GM23338 (cell line): ENCODE measurements at regions not wholly inside any gene's neighbourhood (a gene's known extent, or its start where the extent isn't known, plus 50 kb on each side); places are given as distances from the start of the nearest gene placed in this dataset.

Source experiments
- ATAC-seq: fragments of 200-7000 bp; cut with Tn5 transposase; 3 replicates; pipeline ENCODE4 v1.9.1; 2020
- DNase-seq: peaks from one replicate; pipeline ENCODE4 v3.0.0-alpha.2; 2015; ENCODE audit warnings: low spot score
- H2AFZ ChIP-seq: fragments of 200-600 bp; sonication (generic); 2 replicates; pipeline ENCODE4 v1.8.0; 2016; ENCODE audit warnings: antibody characterized with exemption, mild to moderate bottlenecking, moderate library complexity
- H3F3A ChIP-seq: fragments of 200-600 bp; sonication (generic); replicated peaks from 2 replicates; pipeline ENCODE4 v1.8.0; 2017; ENCODE audit warnings: antibody characterized with exemption, mixed run types, low read depth
- H3K27ac ChIP-seq: fragments of 200-600 bp; sonication (generic); 2 replicates; pipeline ENCODE4 v1.6.1; 2016; ENCODE audit warnings: low read depth
- H3K27me3 ChIP-seq: fragments of 200-600 bp; sonication (generic); 2 replicates; pipeline ENCODE4 v1.8.0; 2016; ENCODE audit warnings: mild to moderate bottlenecking, mixed run types, moderate library complexity; ENCODE audit not compliant: insufficient read depth
- H3K36me3 ChIP-seq: fragments of 200-600 bp; sonication (generic); 2 replicates; pipeline ENCODE4 v1.8.0; 2016; ENCODE audit warnings: mild to moderate bottlenecking; ENCODE audit not compliant: insufficient read depth
- H3K4me1 ChIP-seq: fragments of 200-600 bp; sonication (generic); 2 replicates; pipeline ENCODE4 v1.8.0; 2016; ENCODE audit warnings: mild to moderate bottlenecking, moderate library complexity; ENCODE audit not compliant: insufficient read depth
- H3K4me2 ChIP-seq: fragments of 200-600 bp; sonication (generic); 2 replicates; pipeline ENCODE4 v1.7.1; 2017; ENCODE audit warnings: mixed run types
- H3K4me3 ChIP-seq: fragments of 200-600 bp; sonication (generic); 2 replicates; pipeline ENCODE4 v1.6.1; 2016; ENCODE audit warnings: mixed run types
- H3K79me2 ChIP-seq: fragments of 200-600 bp; sonication (generic); replicated peaks from 2 replicates; pipeline ENCODE4 v1.8.0; 2017; ENCODE audit warnings: mild to moderate bottlenecking; ENCODE audit not compliant: insufficient read depth
- H3K9me2 ChIP-seq: fragments of 200-600 bp; sonication (generic); 2 replicates; pipeline ENCODE4 v1.8.0; 2017; ENCODE audit not compliant: insufficient read depth
- H4K20me1 ChIP-seq: fragments of 200-600 bp; sonication (generic); replicated peaks from 2 replicates; pipeline ENCODE4 v1.8.0; 2017; ENCODE audit warnings: mild to moderate bottlenecking; ENCODE audit not compliant: insufficient read depth
- H3K27ac Mint-ChIP-seq: 2 replicates; pipeline ENCODE4 v1.8.0; 2020; ENCODE audit warnings: inconsistent platforms, mild to moderate bottlenecking, moderate library complexity, mixed read lengths
- H3K27me3 Mint-ChIP-seq: 3 replicates; pipeline ENCODE4 v1.8.0; 2022; ENCODE audit warnings: low read depth, mild to moderate bottlenecking, moderate library complexity, mixed read lengths, inconsistent platforms; ENCODE audit not compliant: insufficient read depth, poor library complexity
- H3K36me3 Mint-ChIP-seq: 3 replicates; pipeline ENCODE4 v1.8.0; 2021; ENCODE audit warnings: low read depth, mild to moderate bottlenecking, inconsistent platforms, moderate library complexity, mixed read lengths
- H3K4me1 Mint-ChIP-seq: 3 replicates; pipeline ENCODE4 v1.8.0; 2020; ENCODE audit warnings: mild to moderate bottlenecking, inconsistent platforms, mixed read lengths
- H3K4me3 Mint-ChIP-seq: 3 replicates; pipeline ENCODE4 v1.8.0; 2021; ENCODE audit warnings: moderate library complexity, mild to moderate bottlenecking, inconsistent platforms, mixed read lengths
- H3K9me3 Mint-ChIP-seq: 3 replicates; pipeline ENCODE4 v1.8.0; 2020; ENCODE audit warnings: moderate library complexity, mild to moderate bottlenecking, inconsistent platforms, mixed read lengths
- CREB1 ChIP-seq: fragments of 250-450 bp; sonication (Bioruptor Pico); IDR thresholded peaks from 2 replicates; pipeline ENCODE4 v1.5.0; 2020; ENCODE audit warnings: low read depth, mild to moderate bottlenecking, moderate library complexity
- ETS1 ChIP-seq: IDR thresholded peaks from 2 replicates; pipeline ENCODE4 v1.6.1; 2016; ENCODE audit warnings: antibody characterized with exemption
- EZH2 ChIP-seq: fragments of 200-600 bp; sonication (generic); IDR thresholded peaks from one replicate; pipeline ENCODE4 v1.8.0; 2017; ENCODE audit warnings: antibody characterized with exemption, mild to moderate bottlenecking, low read depth; ENCODE audit not compliant: unreplicated experiment
- EZH2phosphoT487 ChIP-seq: fragments of 200-600 bp; sonication (generic); IDR thresholded peaks from one replicate; pipeline ENCODE4 v1.8.1; 2018; ENCODE audit warnings: antibody characterized with exemption; ENCODE audit not compliant: unreplicated experiment
- JUNB ChIP-seq: IDR thresholded peaks from one replicate; pipeline ENCODE4 v1.6.1; 2016; ENCODE audit warnings: antibody characterized with exemption; ENCODE audit not compliant: unreplicated experiment
- NANOG ChIP-seq: IDR thresholded peaks from 2 replicates; pipeline ENCODE4 v1.6.1; 2016; ENCODE audit warnings: antibody characterized with exemption, borderline replicate concordance
- POLR2AphosphoS5 ChIP-seq: IDR thresholded peaks from 2 replicates; pipeline ENCODE4 v1.6.1; 2016; ENCODE audit warnings: antibody characterized with exemption, low read depth
- STAT1 ChIP-seq: IDR thresholded peaks from one replicate; pipeline ENCODE4 v1.6.1; 2016; ENCODE audit warnings: antibody characterized with exemption; ENCODE audit not compliant: unreplicated experiment
- ZNF114 ChIP-seq: fragments of 250-450 bp; sonication (Bioruptor Pico); IDR thresholded peaks from 2 replicates; pipeline ENCODE4 v1.5.0; 2020; ENCODE audit warnings: mild to moderate bottlenecking, moderate library complexity
- ZNF331 ChIP-seq: fragments of 250-450 bp; sonication (Bioruptor Pico); IDR thresholded peaks from 2 replicates; pipeline ENCODE4 v1.5.0; 2020; ENCODE audit warnings: low read depth, mild to moderate bottlenecking, moderate library complexity
- ZNF462 ChIP-seq: fragments of 250-450 bp; sonication (Bioruptor Pico); IDR thresholded peaks from 2 replicates; pipeline ENCODE4 v1.5.0; 2020; ENCODE audit warnings: mild to moderate bottlenecking, moderate library complexity
- TF ChIP-seq, protein P1 (sequence below): IDR thresholded peaks from one replicate; pipeline ENCODE4 v1.6.1; 2018; ENCODE audit warnings: antibody characterized with exemption; ENCODE audit not compliant: unreplicated experiment
- TF ChIP-seq, protein P2 (sequence below), 2 experiments: fragments of 200-600 bp in 1 of 2; sonication (generic) in 1 of 2; conservative IDR thresholded peaks; 2 replicates each; pipeline versions ENCODE4 v1.5.1 to v1.6.1; 2016 to 2017; ENCODE audit warnings: antibody characterized with exemption in 2 of 2, low read depth in 2 of 2, mild to moderate bottlenecking in 2 of 2, moderate library complexity in 1 of 2

DNA sequence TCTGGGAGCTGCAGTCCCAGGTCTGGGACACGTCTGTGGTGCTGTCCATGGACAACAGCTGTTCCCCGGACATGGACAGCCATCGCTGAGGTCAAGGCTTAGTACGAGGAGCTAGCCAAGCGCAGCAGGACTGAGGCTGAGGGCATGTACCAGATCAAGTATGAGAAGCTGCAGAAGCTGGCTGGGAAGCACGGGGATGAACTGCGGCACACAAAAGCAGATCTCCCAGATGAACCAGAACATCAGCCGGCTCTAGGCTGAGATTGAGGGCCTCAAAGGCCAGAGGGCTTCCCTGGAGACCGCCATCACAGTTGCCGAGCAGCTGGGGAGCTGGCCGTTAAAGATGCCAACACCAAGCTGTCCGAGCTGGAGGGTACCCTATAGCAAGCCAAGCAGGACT, 375.3 kb downstream of the SEC23A start:
- Histone ChIP-seq H2AFZ (no peak overlapping the region), H3K4me3 (no peak overlapping the region), H3K4me2 (no peak overlapping the region), H3K27me3 (no peaks in the 10 kb centered on the region), H3F3A (no peaks in the 10 kb centered on the region), H3K9me2 (no peaks in the 10 kb centered on the region; the same call in 1 of the 2 replicates), H4K20me1 (no peaks in the 10 kb centered on the region), H3K79me2 (no peaks in the 10 kb centered on the region), H3K4me1 (no peaks in the 10 kb centered on the region), H3K36me3 (no peaks in the 10 kb centered on the region), H3K27ac (no peak overlapping the region)
- DNase-seq (no peak), ATAC-seq (no peak)
- Mint-ChIP-seq H3K9me3 (peaks cover 3% of the 10 kb centered on the region; the same call in 1 of the 3 replicates), H3K27ac (no peak overlapping the region), H3K4me3 (no peak overlapping the region), H3K4me1 (peaks cover 4% of the 10 kb centered on the region; the same call in 2 of the 3 replicates), H3K36me3 (no peaks in the 10 kb centered on the region), H3K27me3 (peaks cover 2% of the 10 kb centered on the region)
- TF ChIP-seq CREB1 (CRISPR knock-in tag) (no peak), EZH2 (no peak), ETS1 (no peak), EZH2phosphoT487 (no peak), STAT1 (no peak), NANOG (no peak), ZNF114 (no peak), JUNB (no peak), POLR2AphosphoS5 (no peak), ZNF462 (CRISPR knock-in tag) (no peak), ZNF331 (CRISPR knock-in tag) (no peak)
- TF ChIP-seq, protein P1, sequence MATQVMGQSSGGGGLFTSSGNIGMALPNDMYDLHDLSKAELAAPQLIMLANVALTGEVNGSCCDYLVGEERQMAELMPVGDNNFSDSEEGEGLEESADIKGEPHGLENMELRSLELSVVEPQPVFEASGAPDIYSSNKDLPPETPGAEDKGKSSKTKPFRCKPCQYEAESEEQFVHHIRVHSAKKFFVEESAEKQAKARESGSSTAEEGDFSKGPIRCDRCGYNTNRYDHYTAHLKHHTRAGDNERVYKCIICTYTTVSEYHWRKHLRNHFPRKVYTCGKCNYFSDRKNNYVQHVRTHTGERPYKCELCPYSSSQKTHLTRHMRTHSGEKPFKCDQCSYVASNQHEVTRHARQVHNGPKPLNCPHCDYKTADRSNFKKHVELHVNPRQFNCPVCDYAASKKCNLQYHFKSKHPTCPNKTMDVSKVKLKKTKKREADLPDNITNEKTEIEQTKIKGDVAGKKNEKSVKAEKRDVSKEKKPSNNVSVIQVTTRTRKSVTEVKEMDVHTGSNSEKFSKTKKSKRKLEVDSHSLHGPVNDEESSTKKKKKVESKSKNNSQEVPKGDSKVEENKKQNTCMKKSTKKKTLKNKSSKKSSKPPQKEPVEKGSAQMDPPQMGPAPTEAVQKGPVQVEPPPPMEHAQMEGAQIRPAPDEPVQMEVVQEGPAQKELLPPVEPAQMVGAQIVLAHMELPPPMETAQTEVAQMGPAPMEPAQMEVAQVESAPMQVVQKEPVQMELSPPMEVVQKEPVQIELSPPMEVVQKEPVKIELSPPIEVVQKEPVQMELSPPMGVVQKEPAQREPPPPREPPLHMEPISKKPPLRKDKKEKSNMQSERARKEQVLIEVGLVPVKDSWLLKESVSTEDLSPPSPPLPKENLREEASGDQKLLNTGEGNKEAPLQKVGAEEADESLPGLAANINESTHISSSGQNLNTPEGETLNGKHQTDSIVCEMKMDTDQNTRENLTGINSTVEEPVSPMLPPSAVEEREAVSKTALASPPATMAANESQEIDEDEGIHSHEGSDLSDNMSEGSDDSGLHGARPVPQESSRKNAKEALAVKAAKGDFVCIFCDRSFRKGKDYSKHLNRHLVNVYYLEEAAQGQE = no peak
- TF ChIP-seq, protein P2, sequence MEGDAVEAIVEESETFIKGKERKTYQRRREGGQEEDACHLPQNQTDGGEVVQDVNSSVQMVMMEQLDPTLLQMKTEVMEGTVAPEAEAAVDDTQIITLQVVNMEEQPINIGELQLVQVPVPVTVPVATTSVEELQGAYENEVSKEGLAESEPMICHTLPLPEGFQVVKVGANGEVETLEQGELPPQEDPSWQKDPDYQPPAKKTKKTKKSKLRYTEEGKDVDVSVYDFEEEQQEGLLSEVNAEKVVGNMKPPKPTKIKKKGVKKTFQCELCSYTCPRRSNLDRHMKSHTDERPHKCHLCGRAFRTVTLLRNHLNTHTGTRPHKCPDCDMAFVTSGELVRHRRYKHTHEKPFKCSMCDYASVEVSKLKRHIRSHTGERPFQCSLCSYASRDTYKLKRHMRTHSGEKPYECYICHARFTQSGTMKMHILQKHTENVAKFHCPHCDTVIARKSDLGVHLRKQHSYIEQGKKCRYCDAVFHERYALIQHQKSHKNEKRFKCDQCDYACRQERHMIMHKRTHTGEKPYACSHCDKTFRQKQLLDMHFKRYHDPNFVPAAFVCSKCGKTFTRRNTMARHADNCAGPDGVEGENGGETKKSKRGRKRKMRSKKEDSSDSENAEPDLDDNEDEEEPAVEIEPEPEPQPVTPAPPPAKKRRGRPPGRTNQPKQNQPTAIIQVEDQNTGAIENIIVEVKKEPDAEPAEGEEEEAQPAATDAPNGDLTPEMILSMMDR (conservative IDR thresholded peaks at IDR 0.05; ENCODE audit: low read depth in 2 of 2) = no peak
